ENCODE measurements at regions not wholly inside any gene's neighbourhood (a gene's known extent, or its start where the extent isn't known, plus 50 kb on each side); places are given as distances from the start of the nearest gene placed in this dataset.

GRCh38 chr2:163319006-163319405 is 416.8 kb downstream of the FIGN start:
- no peak for TF ChIP-seq CTCF (IDR thresholded peaks at IDR 0.05)

GRCh38 chr2:163314712-163315111 is 421.1 kb downstream of the FIGN start:
- no peak for TF ChIP-seq CTCF (IDR thresholded peaks at IDR 0.05)

- no peak for TF ChIP-seq CTCF (IDR thresholded peaks at IDR 0.05)
Observed at GRCh38 chr2:163312713-163313112, 423.1 kb downstream of the FIGN start.

- no peak for TF ChIP-seq CTCF (IDR thresholded peaks at IDR 0.05)
Observed at GRCh38 chr2:163306647-163307046, 429.2 kb downstream of the FIGN start.

GRCh38 chr2:163302141-163302540 is 433.7 kb downstream of the FIGN start:
- no peak for TF ChIP-seq CTCF (IDR thresholded peaks at IDR 0.05)

- no peak for TF ChIP-seq CTCF (IDR thresholded peaks at IDR 0.05)
Observed at GRCh38 chr2:163291790-163292189, 444.0 kb downstream of the FIGN start.

- no peak for TF ChIP-seq CTCF (IDR thresholded peaks at IDR 0.05)
Observed at GRCh38 chr2:163281717-163282116, 443.1 kb upstream of the KCNH7 start.

GRCh38 chr2:163269374-163270021 is 430.9 kb upstream of the KCNH7 start:
- TF ChIP-seq CTCF (IDR thresholded peaks at IDR 0.05): no peak
